ENCODE measurements at regions not wholly inside any gene's neighbourhood (a gene's known extent, or its start where the extent isn't known, plus 50 kb on each side); places are given as distances from the start of the nearest gene placed in this dataset.

- no peak for DNase-seq (ENCODE audit: low spot score)
- Histone ChIP-seq H3K9ac (ENCODE audit: low read depth in 1 of 2, low read length in 2 of 2) (no peak overlapping the region), H3K4me3 (ENCODE audit: low read depth in 1 of 3, low read length in 3 of 3) (no peak overlapping the region), H3K36me3 (ENCODE audit: control insufficient read depth in 4 of 4, insufficient read depth in 3 of 4, low read depth in 1 of 4, low read length in 3 of 4) (no peaks in the 10 kb centered on the region), H3K27ac (ENCODE audit: low read depth in 1 of 2, low read length in 2 of 2) (no peak overlapping the region), H3K27me3 (ENCODE audit: control insufficient read depth in 4 of 4, insufficient read depth in 4 of 4, low read length in 3 of 4) (no peaks in the 10 kb centered on the region), H3K9me3 (ENCODE audit: control insufficient read depth in 4 of 4, low read length in 3 of 4) (peaks cover 0 to 8% (median 2%) of the 10 kb centered on the region in 4 donors), H3K4me1 (ENCODE audit: control insufficient read depth in 4 of 4, insufficient read depth in 4 of 4, low read length in 3 of 4) (no peaks in the 10 kb centered on the region)
- no peak for TF ChIP-seq YY1 (IDR thresholded peaks at IDR 0.05)
- TF ChIP-seq CTCF (IDR thresholded peaks at IDR 0.05; ENCODE audit: low read depth, low read length, missing input control): no peak
- TF ChIP-seq SP1 (IDR thresholded peaks at IDR 0.05): no peak
- TF ChIP-seq ATF3 (IDR thresholded peaks at IDR 0.05): no peak
- no peak for TF ChIP-seq FOXA2 (IDR thresholded peaks at IDR 0.05)
- no peak for TF ChIP-seq FOXA1 (IDR thresholded peaks at IDR 0.05)
- no peak for TF ChIP-seq HNF4A (conservative IDR thresholded peaks at IDR 0.05)
- TF ChIP-seq MAX (IDR thresholded peaks at IDR 0.05): no peak
- TF ChIP-seq GABPA (IDR thresholded peaks at IDR 0.05 in 1 of 2, conservative IDR thresholded peaks at IDR 0.05 in 1 of 2): no peak
- no peak for TF ChIP-seq TAF1 (conservative IDR thresholded peaks at IDR 0.05)
- no peak for TF ChIP-seq RAD21 (IDR thresholded peaks at IDR 0.05)
- no peak for TF ChIP-seq HNF4G (IDR thresholded peaks at IDR 0.05)
- TF ChIP-seq RXRA (IDR thresholded peaks at IDR 0.05): no peak
- TF ChIP-seq ZBTB33 (IDR thresholded peaks at IDR 0.05): no peak
- TF ChIP-seq REST (IDR thresholded peaks at IDR 0.05): no peak
- no peak for TF ChIP-seq NR2F2 (IDR thresholded peaks at IDR 0.05)
- no peak for TF ChIP-seq EGR1 (IDR thresholded peaks at IDR 0.05; ENCODE audit: low read depth in 2 of 2)
- WGBS: 81% methylated on average over 6 of the region's 6 CpGs
These were observed 292.4 kb upstream of the AKR1E2 start for GRCh38 chr10:4533621-4534020.

- no peak overlapping the region for H3K27ac ChIP-seq (ENCODE audit: low read depth in 1 of 2, low read length in 2 of 2)
- H3K27me3 ChIP-seq (ENCODE audit: control insufficient read depth in 4 of 4, insufficient read depth in 4 of 4, low read length in 3 of 4): no peaks in the 10 kb centered on the region
- H3K36me3 ChIP-seq (ENCODE audit: control insufficient read depth in 4 of 4, insufficient read depth in 3 of 4, low read depth in 1 of 4, low read length in 3 of 4): no peaks in the 10 kb centered on the region
- no peak overlapping the region for H3K9ac ChIP-seq (ENCODE audit: low read depth in 1 of 2, low read length in 2 of 2)
- WGBS: 60% methylated on average over 1 of the region's 1 CpG
- no peak for DNase-seq (ENCODE audit: low spot score)
- H3K4me3 ChIP-seq (ENCODE audit: low read depth in 1 of 3, low read length in 3 of 3): no peak overlapping the region
- peaks cover 0 to 6% (median 0%) of the 10 kb centered on the region in 4 donors for H3K9me3 ChIP-seq (ENCODE audit: control insufficient read depth in 4 of 4, low read length in 3 of 4)
- H3K4me1 ChIP-seq (ENCODE audit: control insufficient read depth in 4 of 4, insufficient read depth in 4 of 4, low read length in 3 of 4): no peaks in the 10 kb centered on the region
- TF ChIP-seq FOXA2 (IDR thresholded peaks at IDR 0.05): no peak
- TF ChIP-seq TAF1 (conservative IDR thresholded peaks at IDR 0.05): no peak
- no peak for TF ChIP-seq RAD21 (IDR thresholded peaks at IDR 0.05)
- TF ChIP-seq FOXA1 (IDR thresholded peaks at IDR 0.05): no peak
- no peak for TF ChIP-seq JUND (IDR thresholded peaks at IDR 0.05)
- TF ChIP-seq EGR1 (IDR thresholded peaks at IDR 0.05; ENCODE audit: low read depth in 2 of 2): no peak
- TF ChIP-seq ATF3 (IDR thresholded peaks at IDR 0.05): no peak
- no peak for TF ChIP-seq REST (IDR thresholded peaks at IDR 0.05)
- no peak for TF ChIP-seq SP1 (IDR thresholded peaks at IDR 0.05)
- no peak for TF ChIP-seq GABPA (IDR thresholded peaks at IDR 0.05 in 1 of 2, conservative IDR thresholded peaks at IDR 0.05 in 1 of 2)
- no peak for TF ChIP-seq ZBTB33 (IDR thresholded peaks at IDR 0.05)
- TF ChIP-seq RXRA (IDR thresholded peaks at IDR 0.05): no peak
These were observed 293.0 kb upstream of the AKR1E2 start for GRCh38 chr10:4532976-4533375.

Data from liver (tissue), 8 donors.